ENCODE measurements at regions not wholly inside any gene's neighbourhood (a gene's known extent, or its start where the extent isn't known, plus 50 kb on each side); places are given as distances from the start of the nearest gene placed in this dataset.

- no peak for TF ChIP-seq CTCF (IDR thresholded peaks at IDR 0.05)
- TF ChIP-seq EP300 (IDR thresholded peaks at IDR 0.05), result no peak
Observed at GRCh38 chr1:4931486-4931885, 277.1 kb downstream of the AJAP1 start.
